Gastrocnemius medialis (tissue), 4 donors: ENCODE measurements at regions not wholly inside any gene's neighbourhood (a gene's known extent, or its start where the extent isn't known, plus 50 kb on each side); places are given as distances from the start of the nearest gene placed in this dataset.

ENCODE experiments used
- ATAC-seq, 2 donors: fragments of 150-250 bp; one replicate each; pipeline ENCODE4 v1.9.1; 2016
- DNase-seq, 2 donors: peaks; one replicate each; pipeline ENCODE4 v3.0.0-alpha.2; 2019
- H3K27ac ChIP-seq, 4 donors: fragments of 200-600 bp; sonication (generic); 1 replicate in 1 of 4; 2 replicates in 3 of 4; pipeline ENCODE4 v1.5.1; 2016 to 2018; ENCODE audit warnings: mild to moderate bottlenecking in 2 of 4, moderate library complexity in 1 of 4
- H3K27me3 ChIP-seq, 3 donors: fragments of 200-600 bp; sonication (generic) in 2 of 3; 1 replicate in 1 of 3; 2 replicates in 2 of 3; pipeline versions ENCODE4 v1.5.1 to v1.6.0; 2016 to 2019; ENCODE audit warnings: mild to moderate bottlenecking in 1 of 3, moderate library complexity in 1 of 3
- H3K36me3 ChIP-seq, 2 donors: fragments of 200-600 bp; sonication (generic) in 1 of 2; one replicate each; pipeline ENCODE4 v1.5.1; 2017 to 2018
- H3K4me1 ChIP-seq, 2 donors: fragments of 200-600 bp; sonication (generic) in 1 of 2; one replicate each; pipeline ENCODE4 v1.5.1; 2016 to 2017; ENCODE audit warnings: mild to moderate bottlenecking in 2 of 2
- H3K4me3 ChIP-seq, 4 donors: fragments of 200-600 bp; sonication (generic) in 3 of 4; 1 replicate in 1 of 4; 2 replicates in 3 of 4; pipeline ENCODE4 v1.5.1; 2016 to 2019; ENCODE audit warnings: mild to moderate bottlenecking in 2 of 4
- H3K9me3 ChIP-seq, 3 donors: fragments of 200-600 bp; sonication (generic) in 2 of 3; 1 replicate in 1 of 3; 2 replicates in 2 of 3; pipeline ENCODE4 v1.5.1; 2016 to 2019
- POLR2A ChIP-seq, 2 donors: fragments of 450-650 bp; IDR thresholded peaks; one replicate each; pipeline ENCODE4 v1.6.1; 2017; ENCODE audit warnings: antibody characterized with exemption in 2 of 2, mild to moderate bottlenecking in 2 of 2, moderate library complexity in 2 of 2
- in situ Hi-C, 4 donors: fragments of 200-750 bp; cut with MboI; loops; one replicate each; pipeline versions ENCODE4 v1.15.0 to v1.8.0; 2017; ENCODE audit warnings: low sequenced_read_pairs in 4 of 4
- intact Hi-C: fragments of 100-400 bp; cut with DNase I; formaldehyde crosslinking; loops from one replicate; pipeline ENCODE4 v1.15.1; 2023; ENCODE audit warnings: low total_unique reads
- TF ChIP-seq, protein P1 (sequence below), 5 experiments: fragments of 450-650 bp in 3 of 5; fragments of 200-600 bp in 2 of 5; sonication (generic) in 2 of 5; IDR thresholded peaks in 4 of 5; conservative IDR thresholded peaks in 1 of 5; 1 replicate in 4 of 5; 2 replicates in 1 of 5; pipeline ENCODE4 v1.5.1; 2016 to 2019; ENCODE audit warnings: antibody characterized with exemption in 5 of 5, mild to moderate bottlenecking in 3 of 5, moderate library complexity in 3 of 5

DNA sequence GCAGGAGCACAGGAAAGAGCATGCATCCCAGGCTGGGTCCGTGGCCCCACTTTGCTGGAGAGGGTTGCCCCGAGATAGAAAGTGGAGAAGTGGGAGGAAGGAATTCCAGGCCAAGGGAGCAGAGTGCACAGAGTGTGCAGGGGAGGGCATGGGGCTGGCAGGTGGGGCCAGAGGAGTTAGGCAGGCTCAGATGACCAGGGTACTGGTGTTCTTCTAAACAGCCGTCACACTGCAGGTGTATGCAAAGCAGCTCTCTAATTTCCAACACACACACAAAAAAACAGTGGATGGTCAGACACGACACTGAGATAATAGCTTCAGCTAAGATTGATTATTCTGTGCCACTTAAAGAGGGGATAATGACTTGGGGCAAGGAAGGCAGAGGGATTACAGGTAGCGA lies 212.2 kb downstream of the MTRR start:
- H3K27me3 ChIP-seq: no peaks in the 10 kb centered on the region
- H3K9me3 ChIP-seq: no peaks in the 10 kb centered on the region
- in situ Hi-C loops: no loop called here
- intact Hi-C loops: no loop called here
- no peak for TF ChIP-seq POLR2A (IDR thresholded peaks at IDR 0.05)
- TF ChIP-seq, protein P1, sequence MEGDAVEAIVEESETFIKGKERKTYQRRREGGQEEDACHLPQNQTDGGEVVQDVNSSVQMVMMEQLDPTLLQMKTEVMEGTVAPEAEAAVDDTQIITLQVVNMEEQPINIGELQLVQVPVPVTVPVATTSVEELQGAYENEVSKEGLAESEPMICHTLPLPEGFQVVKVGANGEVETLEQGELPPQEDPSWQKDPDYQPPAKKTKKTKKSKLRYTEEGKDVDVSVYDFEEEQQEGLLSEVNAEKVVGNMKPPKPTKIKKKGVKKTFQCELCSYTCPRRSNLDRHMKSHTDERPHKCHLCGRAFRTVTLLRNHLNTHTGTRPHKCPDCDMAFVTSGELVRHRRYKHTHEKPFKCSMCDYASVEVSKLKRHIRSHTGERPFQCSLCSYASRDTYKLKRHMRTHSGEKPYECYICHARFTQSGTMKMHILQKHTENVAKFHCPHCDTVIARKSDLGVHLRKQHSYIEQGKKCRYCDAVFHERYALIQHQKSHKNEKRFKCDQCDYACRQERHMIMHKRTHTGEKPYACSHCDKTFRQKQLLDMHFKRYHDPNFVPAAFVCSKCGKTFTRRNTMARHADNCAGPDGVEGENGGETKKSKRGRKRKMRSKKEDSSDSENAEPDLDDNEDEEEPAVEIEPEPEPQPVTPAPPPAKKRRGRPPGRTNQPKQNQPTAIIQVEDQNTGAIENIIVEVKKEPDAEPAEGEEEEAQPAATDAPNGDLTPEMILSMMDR (IDR thresholded peaks at IDR 0.05 in 4 of 5, conservative IDR thresholded peaks at IDR 0.05 in 1 of 5): no peak
- no peak overlapping the region for H3K4me3 ChIP-seq
- H3K27ac ChIP-seq: no peak overlapping the region
- ATAC-seq: no peak
- DNase-seq: no peak
- no peaks in the 10 kb centered on the region for H3K36me3 ChIP-seq
- no peaks in the 10 kb centered on the region for H3K4me1 ChIP-seq

DNA sequence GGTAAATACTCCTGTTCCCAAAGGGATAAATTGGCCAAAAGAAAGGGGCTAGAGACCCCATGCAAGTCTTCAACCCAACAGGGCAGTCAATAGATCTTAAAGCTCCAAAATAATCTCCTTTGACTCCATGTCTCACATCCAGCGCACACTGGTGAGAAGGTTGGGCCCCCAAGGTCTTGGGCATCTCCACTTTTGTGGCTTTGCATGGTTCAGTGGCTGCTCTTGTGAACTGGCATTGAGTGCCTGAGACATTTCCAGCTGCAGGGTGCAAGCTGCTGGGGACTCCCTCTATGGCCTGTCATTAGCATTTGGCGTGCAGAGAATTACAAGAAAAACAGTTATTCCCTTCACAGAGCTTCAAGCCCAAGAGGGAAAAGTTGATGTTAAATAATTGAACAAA lies 224.7 kb downstream of the MTRR start:
- Histone ChIP-seq H3K36me3 (no peaks in the 10 kb centered on the region), H3K4me1 (no peaks in the 10 kb centered on the region), H3K27me3 (no peaks in the 10 kb centered on the region), H3K9me3 (no peaks in the 10 kb centered on the region), H3K4me3 (no peak overlapping the region), H3K27ac (no peak overlapping the region)
- in situ Hi-C loops (no loop called here), intact Hi-C loops (no loop called here)
- TF ChIP-seq, protein P1 (IDR thresholded peaks at IDR 0.05 in 4 of 5, conservative IDR thresholded peaks at IDR 0.05 in 1 of 5): no peak
- TF ChIP-seq POLR2A (IDR thresholded peaks at IDR 0.05): no peak
- DNase-seq (no peak), ATAC-seq (no peak)

DNA sequence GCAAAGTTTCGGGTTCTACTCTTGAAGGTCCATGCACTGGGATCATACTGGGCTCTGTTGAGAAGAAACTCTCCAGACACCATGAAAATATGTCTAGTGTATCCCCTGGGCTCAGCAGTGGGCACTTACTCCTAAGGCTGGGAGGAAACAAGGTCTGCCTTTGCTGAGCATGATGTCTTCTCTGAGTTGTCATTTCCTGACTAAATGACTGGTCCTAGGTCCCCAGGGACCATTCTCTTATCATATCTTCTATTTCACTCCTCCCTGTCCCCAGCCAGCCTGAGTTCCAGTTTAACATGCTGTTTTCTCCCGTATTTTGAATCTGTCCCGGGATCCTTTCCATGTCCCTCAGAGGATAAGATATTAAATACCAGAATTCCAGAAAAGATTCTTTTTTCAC lies 225.4 kb downstream of the MTRR start:
- Histone ChIP-seq H3K9me3 (no peaks in the 10 kb centered on the region), H3K4me3 (no peak overlapping the region), H3K27ac (no peak overlapping the region), H3K4me1 (no peaks in the 10 kb centered on the region), H3K27me3 (no peaks in the 10 kb centered on the region), H3K36me3 (no peaks in the 10 kb centered on the region)
- in situ Hi-C loops: no loop called here
- TF ChIP-seq, protein P1 (IDR thresholded peaks at IDR 0.05 in 4 of 5, conservative IDR thresholded peaks at IDR 0.05 in 1 of 5): no peak
- TF ChIP-seq POLR2A (IDR thresholded peaks at IDR 0.05): no peak
- DNase-seq (no peak), ATAC-seq (no peak)
- intact Hi-C loops: no loop called here

DNA sequence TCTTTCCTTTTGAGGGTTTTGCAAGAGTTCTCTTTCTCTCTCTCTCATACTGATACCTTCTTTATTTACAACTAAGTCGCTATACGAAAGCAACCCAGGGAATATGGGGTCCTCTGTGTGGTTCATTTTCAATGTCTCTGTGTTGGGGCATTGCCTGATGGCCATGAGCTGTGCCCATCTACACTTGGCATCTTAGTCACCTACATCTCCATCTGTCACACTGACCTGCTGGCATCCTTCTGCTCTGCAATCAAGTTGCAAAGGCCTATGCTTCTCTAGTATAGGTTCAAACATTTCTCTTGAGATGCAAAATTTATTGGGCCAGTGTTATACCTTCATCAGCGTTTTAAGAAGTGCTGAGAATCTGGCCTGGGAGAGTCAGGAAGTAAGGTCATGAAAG lies 228.2 kb downstream of the MTRR start:
- H3K4me1 ChIP-seq: no peaks in the 10 kb centered on the region
- TF ChIP-seq, protein P1 (IDR thresholded peaks at IDR 0.05 in 4 of 5, conservative IDR thresholded peaks at IDR 0.05 in 1 of 5): no peak
- no peak for TF ChIP-seq POLR2A (IDR thresholded peaks at IDR 0.05)
- DNase-seq: no peak
- no peaks in the 10 kb centered on the region for H3K36me3 ChIP-seq
- no peaks in the 10 kb centered on the region for H3K27me3 ChIP-seq
- intact Hi-C loops (no loop called here), in situ Hi-C loops (no loop called here)
- H3K4me3 ChIP-seq: no peak overlapping the region
- no peak for ATAC-seq
- no peak overlapping the region for H3K27ac ChIP-seq
- no peaks in the 10 kb centered on the region for H3K9me3 ChIP-seq

DNA sequence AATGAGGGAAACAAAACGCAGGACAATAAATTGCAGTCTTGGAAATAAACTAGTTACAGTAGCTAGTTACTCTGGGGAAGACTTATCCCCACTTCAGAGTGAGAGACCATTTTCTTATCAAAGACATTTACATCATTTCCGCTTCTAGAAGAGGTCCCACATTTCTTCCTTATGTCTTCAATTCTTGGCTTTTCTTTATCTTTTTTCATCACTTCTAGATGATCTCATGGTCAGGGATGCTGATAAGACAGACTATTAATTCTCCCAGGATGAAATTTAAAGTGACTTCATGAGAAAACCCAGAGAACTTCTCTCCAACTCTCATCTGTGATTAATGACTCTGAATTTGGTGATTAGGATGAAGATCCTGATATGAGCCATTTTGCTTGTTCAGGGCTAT lies 229.1 kb downstream of the MTRR start:
- TF ChIP-seq POLR2A (IDR thresholded peaks at IDR 0.05): no peak
- TF ChIP-seq, protein P1 (IDR thresholded peaks at IDR 0.05 in 4 of 5, conservative IDR thresholded peaks at IDR 0.05 in 1 of 5): no peak
- Histone ChIP-seq H3K9me3 (no peaks in the 10 kb centered on the region), H3K36me3 (no peaks in the 10 kb centered on the region), H3K4me1 (no peaks in the 10 kb centered on the region), H3K4me3 (no peak overlapping the region), H3K27me3 (no peaks in the 10 kb centered on the region), H3K27ac (no peak overlapping the region)
- ATAC-seq: no peak
- in situ Hi-C loops (no loop called here), intact Hi-C loops (no loop called here)
- no peak for DNase-seq
